ENCODE measurements at regions not wholly inside any gene's neighbourhood (a gene's known extent, or its start where the extent isn't known, plus 50 kb on each side); places are given as distances from the start of the nearest gene placed in this dataset.

- Histone ChIP-seq H3K36me3 (ENCODE audit: insufficient read depth, low read length) (no peaks in the 10 kb centered on the region), H3K9ac (ENCODE audit: low read length) (no peak overlapping the region), H3K79me2 (ENCODE audit: low read length) (no peaks in the 10 kb centered on the region), H3K4me3 (ENCODE audit: low read length) (no peak overlapping the region), H3K27me3 (ENCODE audit: low read length) (no peaks in the 10 kb centered on the region), H3K9me3 (ENCODE audit: low read length) (no peaks in the 10 kb centered on the region), H4K20me1 (ENCODE audit: insufficient read depth, low read depth, low read length) (no peaks in the 10 kb centered on the region), H3K27ac (ENCODE audit: low read length) (no peak overlapping the region), H3K4me2 (ENCODE audit: low read depth, low read length, poor library complexity, severe bottlenecking) (no peak overlapping the region), H3K9me2 (replicated peaks; ENCODE audit: insufficient read depth, low read length) (no peaks in the 10 kb centered on the region), H3K4me1 (ENCODE audit: low read length) (no peaks in the 10 kb centered on the region), H2AFZ (ENCODE audit: low read length) (no peak overlapping the region)
- no peak for DNase-seq
Measured at GRCh38 chr3:87175732-87176131, 51.4 kb upstream of the CHMP2B start.

- Histone ChIP-seq H3K79me2 (ENCODE audit: low read length) (no peaks in the 10 kb centered on the region), H4K20me1 (ENCODE audit: insufficient read depth, low read depth, low read length) (no peaks in the 10 kb centered on the region), H3K9ac (ENCODE audit: low read length) (no peak overlapping the region)
Measured at GRCh38 chr3:87173776-87174175, 53.3 kb upstream of the CHMP2B start.

GRCh38 chr3:87173071-87173470, 54.0 kb upstream of the CHMP2B start:
- no peak overlapping the region for H2AFZ ChIP-seq (ENCODE audit: low read length)
- H3K27ac ChIP-seq (ENCODE audit: low read length): no peak overlapping the region
- H3K4me1 ChIP-seq (ENCODE audit: low read length): no peaks in the 10 kb centered on the region
- no peaks in the 10 kb centered on the region for H3K27me3 ChIP-seq (ENCODE audit: low read length)
- no peak for DNase-seq
- no peaks in the 10 kb centered on the region for H3K9me3 ChIP-seq (ENCODE audit: low read length)
- H3K36me3 ChIP-seq (ENCODE audit: insufficient read depth, low read length): no peaks in the 10 kb centered on the region
- H3K9me2 ChIP-seq (replicated peaks; ENCODE audit: insufficient read depth, low read length): no peaks in the 10 kb centered on the region
- H3K4me2 ChIP-seq (ENCODE audit: low read depth, low read length, poor library complexity, severe bottlenecking): no peak overlapping the region
- no peak overlapping the region for H3K4me3 ChIP-seq (ENCODE audit: low read length)
- no peaks in the 10 kb centered on the region for H4K20me1 ChIP-seq (ENCODE audit: insufficient read depth, low read depth, low read length)
- no peak overlapping the region for H3K9ac ChIP-seq (ENCODE audit: low read length)
- H3K79me2 ChIP-seq (ENCODE audit: low read length): no peaks in the 10 kb centered on the region

More at GRCh38 chr3:87173776-87174175, 53.3 kb upstream of the CHMP2B start:
- no peak overlapping the region for H3K4me2 ChIP-seq (ENCODE audit: low read depth, low read length, poor library complexity, severe bottlenecking)
- H3K9me2 ChIP-seq (replicated peaks; ENCODE audit: insufficient read depth, low read length): no peaks in the 10 kb centered on the region
- no peaks in the 10 kb centered on the region for H3K27me3 ChIP-seq (ENCODE audit: low read length)
- H3K9me3 ChIP-seq (ENCODE audit: low read length): no peaks in the 10 kb centered on the region
- no peak overlapping the region for H3K27ac ChIP-seq (ENCODE audit: low read length)
- peak; percentile 64 for DNase-seq
- H3K4me3 ChIP-seq (ENCODE audit: low read length): no peak overlapping the region
- H3K4me1 ChIP-seq (ENCODE audit: low read length): no peaks in the 10 kb centered on the region
- no peak overlapping the region for H2AFZ ChIP-seq (ENCODE audit: low read length)
- H3K36me3 ChIP-seq (ENCODE audit: insufficient read depth, low read length): no peaks in the 10 kb centered on the region

GRCh38 chr3:87167628-87168456, 59.3 kb upstream of the CHMP2B start:
- Histone ChIP-seq H4K20me1 (ENCODE audit: insufficient read depth, low read depth, low read length) (no peaks in the 10 kb centered on the region), H3K27ac (ENCODE audit: low read length) (no peak overlapping the region), H2AFZ (ENCODE audit: low read length) (no peak overlapping the region), H3K4me3 (ENCODE audit: low read length) (no peak overlapping the region), H3K9ac (ENCODE audit: low read length) (no peak overlapping the region), H3K27me3 (ENCODE audit: low read length) (no peaks in the 10 kb centered on the region), H3K9me3 (ENCODE audit: low read length) (no peaks in the 10 kb centered on the region), H3K36me3 (ENCODE audit: insufficient read depth, low read length) (no peaks in the 10 kb centered on the region), H3K4me1 (ENCODE audit: low read length) (0 out of 2 replicates have a peak, but pooled peaks cover 2% of the 10 kb centered on the region), H3K9me2 (replicated peaks; ENCODE audit: insufficient read depth, low read length) (no peaks in the 10 kb centered on the region), H3K4me2 (ENCODE audit: low read depth, low read length, poor library complexity, severe bottlenecking) (peak overlapping the region; percentile 56), H3K79me2 (ENCODE audit: low read length) (no peaks in the 10 kb centered on the region)
- DNase-seq: peak; percentile 83

GRCh38 chr3:87164245-87164644, 62.9 kb upstream of the CHMP2B start:
- Histone ChIP-seq H4K20me1 (ENCODE audit: insufficient read depth, low read depth, low read length) (no peaks in the 10 kb centered on the region), H3K4me3 (ENCODE audit: low read length) (no peak overlapping the region), H3K4me1 (ENCODE audit: low read length) (0 out of 2 replicates have a peak, but pooled peaks cover 2% of the 10 kb centered on the region), H2AFZ (ENCODE audit: low read length) (no peak overlapping the region), H3K9ac (ENCODE audit: low read length) (no peak overlapping the region), H3K27ac (ENCODE audit: low read length) (no peak overlapping the region), H3K79me2 (ENCODE audit: low read length) (no peaks in the 10 kb centered on the region), H3K36me3 (ENCODE audit: insufficient read depth, low read length) (no peaks in the 10 kb centered on the region), H3K4me2 (ENCODE audit: low read depth, low read length, poor library complexity, severe bottlenecking) (no peak overlapping the region), H3K9me2 (replicated peaks; ENCODE audit: insufficient read depth, low read length) (no peaks in the 10 kb centered on the region), H3K27me3 (ENCODE audit: low read length) (no peaks in the 10 kb centered on the region), H3K9me3 (ENCODE audit: low read length) (no peaks in the 10 kb centered on the region)
- no peak for DNase-seq

GRCh38 chr3:87161851-87162250, 65.3 kb upstream of the CHMP2B start:
- H4K20me1 ChIP-seq (ENCODE audit: insufficient read depth, low read depth, low read length): no peaks in the 10 kb centered on the region
- no peak overlapping the region for H3K4me2 ChIP-seq (ENCODE audit: low read depth, low read length, poor library complexity, severe bottlenecking)
- H3K79me2 ChIP-seq (ENCODE audit: low read length): no peaks in the 10 kb centered on the region
- H3K27ac ChIP-seq (ENCODE audit: low read length): no peak overlapping the region
- DNase-seq: no peak
- no peaks in the 10 kb centered on the region for H3K9me2 ChIP-seq (replicated peaks; ENCODE audit: insufficient read depth, low read length)
- no peak overlapping the region for H3K4me3 ChIP-seq (ENCODE audit: low read length)
- H3K36me3 ChIP-seq (ENCODE audit: insufficient read depth, low read length): no peaks in the 10 kb centered on the region
- H2AFZ ChIP-seq (ENCODE audit: low read length): no peak overlapping the region
- no peaks in the 10 kb centered on the region for H3K9me3 ChIP-seq (ENCODE audit: low read length)
- no peak overlapping the region for H3K9ac ChIP-seq (ENCODE audit: low read length)
- no peaks in the 10 kb centered on the region for H3K4me1 ChIP-seq (ENCODE audit: low read length)
- no peaks in the 10 kb centered on the region for H3K27me3 ChIP-seq (ENCODE audit: low read length)

GRCh38 chr3:87161417-87161816, 65.7 kb upstream of the CHMP2B start:
- Histone ChIP-seq H3K79me2 (ENCODE audit: low read length) (no peaks in the 10 kb centered on the region), H3K4me1 (ENCODE audit: low read length) (no peaks in the 10 kb centered on the region), H3K4me3 (ENCODE audit: low read length) (no peak overlapping the region), H3K27ac (ENCODE audit: low read length) (no peak overlapping the region), H3K27me3 (ENCODE audit: low read length) (no peaks in the 10 kb centered on the region), H3K4me2 (ENCODE audit: low read depth, low read length, poor library complexity, severe bottlenecking) (no peak overlapping the region), H3K36me3 (ENCODE audit: insufficient read depth, low read length) (no peaks in the 10 kb centered on the region), H3K9ac (ENCODE audit: low read length) (no peak overlapping the region), H3K9me3 (ENCODE audit: low read length) (no peaks in the 10 kb centered on the region), H4K20me1 (ENCODE audit: insufficient read depth, low read depth, low read length) (no peaks in the 10 kb centered on the region), H2AFZ (ENCODE audit: low read length) (no peak overlapping the region), H3K9me2 (replicated peaks; ENCODE audit: insufficient read depth, low read length) (no peaks in the 10 kb centered on the region)
- no peak for DNase-seq

GRCh38 chr3:87161013-87161412, 66.1 kb upstream of the CHMP2B start:
- no peak overlapping the region for H3K4me2 ChIP-seq (ENCODE audit: low read depth, low read length, poor library complexity, severe bottlenecking)
- no peak overlapping the region for H2AFZ ChIP-seq (ENCODE audit: low read length)
- DNase-seq: no peak
- no peak overlapping the region for H3K4me3 ChIP-seq (ENCODE audit: low read length)
- no peak overlapping the region for H3K9ac ChIP-seq (ENCODE audit: low read length)
- no peaks in the 10 kb centered on the region for H3K79me2 ChIP-seq (ENCODE audit: low read length)
- no peaks in the 10 kb centered on the region for H3K4me1 ChIP-seq (ENCODE audit: low read length)
- H3K9me3 ChIP-seq (ENCODE audit: low read length): no peaks in the 10 kb centered on the region
- no peaks in the 10 kb centered on the region for H3K36me3 ChIP-seq (ENCODE audit: insufficient read depth, low read length)
- H3K27ac ChIP-seq (ENCODE audit: low read length): no peak overlapping the region
- no peaks in the 10 kb centered on the region for H3K27me3 ChIP-seq (ENCODE audit: low read length)
- no peaks in the 10 kb centered on the region for H4K20me1 ChIP-seq (ENCODE audit: insufficient read depth, low read depth, low read length)
- no peaks in the 10 kb centered on the region for H3K9me2 ChIP-seq (replicated peaks; ENCODE audit: insufficient read depth, low read length)
